Stromal cell of bone marrow (primary cell): ENCODE measurements at regions not wholly inside any gene's neighbourhood (a gene's known extent, or its start where the extent isn't known, plus 50 kb on each side); places are given as distances from the start of the nearest gene placed in this dataset.
"Not testable (repeated sequence)": the region's sequence is repeated elsewhere in the genome, so short reads cannot be mapped to it uniquely, and the experiment has no call there.

Experiments
- DNase-seq: peaks from one replicate; pipeline ENCODE4 v3.0.0-alpha.2; 2012; ENCODE audit warnings: low read depth

DNA sequence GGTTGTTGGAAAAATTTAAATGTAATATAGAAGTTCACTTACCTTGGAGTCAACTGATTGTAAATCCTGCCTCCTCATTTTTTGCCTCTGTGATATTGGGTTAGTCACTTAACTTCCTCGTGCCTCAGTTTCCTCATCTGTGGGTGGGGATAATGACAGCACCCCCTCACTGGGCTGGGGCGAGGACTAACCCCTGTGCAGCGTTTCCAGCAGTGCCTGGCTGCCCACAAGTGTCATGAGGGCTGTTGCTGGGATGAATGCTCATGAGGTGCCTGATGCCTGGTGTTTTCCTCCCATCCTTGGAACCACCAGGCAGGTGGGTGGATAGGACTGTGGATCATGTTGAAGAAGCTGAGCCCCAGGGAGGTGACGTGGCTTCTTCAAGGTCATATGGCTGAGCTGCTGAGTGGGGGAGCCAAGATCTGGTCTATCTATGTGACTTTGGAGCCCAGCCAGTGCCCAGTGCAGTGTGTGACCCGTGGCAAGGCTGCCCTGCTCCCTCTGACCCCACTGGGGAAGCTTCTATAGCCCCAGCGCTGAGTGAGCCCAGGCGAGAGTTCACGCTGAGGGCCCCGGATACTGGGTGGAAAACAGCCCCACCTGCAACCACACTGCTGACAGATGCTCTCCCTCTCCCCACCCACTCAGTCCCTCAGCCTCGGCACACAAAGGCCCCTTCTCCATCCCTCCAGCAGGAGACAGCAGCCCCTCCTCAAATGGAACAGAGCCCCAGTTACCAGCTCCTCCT is 446.0 kb downstream of the PTPRU start:
- DNase-seq = no peak

DNA sequence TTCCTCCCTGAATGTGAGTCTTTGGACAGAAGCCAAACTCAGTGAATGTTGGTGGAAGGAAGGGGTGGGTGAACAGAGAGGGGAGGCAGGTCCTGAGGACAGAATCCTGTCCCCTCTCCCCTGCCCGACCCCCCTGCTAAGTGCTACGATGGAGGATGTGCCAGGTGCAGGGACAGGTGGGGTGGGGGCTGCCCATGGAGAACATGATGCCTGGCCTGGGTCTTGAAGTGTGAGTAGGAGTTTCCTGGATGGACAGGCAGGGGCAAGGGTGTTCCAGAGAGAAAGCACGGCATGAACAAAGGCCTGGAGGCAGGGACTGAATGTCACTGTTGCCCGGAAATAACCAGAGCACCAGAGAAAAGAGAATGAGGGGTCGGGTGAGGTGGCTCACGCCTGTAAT is 445.1 kb downstream of the PTPRU start:
- not testable (repeated sequence) for DNase-seq

DNA sequence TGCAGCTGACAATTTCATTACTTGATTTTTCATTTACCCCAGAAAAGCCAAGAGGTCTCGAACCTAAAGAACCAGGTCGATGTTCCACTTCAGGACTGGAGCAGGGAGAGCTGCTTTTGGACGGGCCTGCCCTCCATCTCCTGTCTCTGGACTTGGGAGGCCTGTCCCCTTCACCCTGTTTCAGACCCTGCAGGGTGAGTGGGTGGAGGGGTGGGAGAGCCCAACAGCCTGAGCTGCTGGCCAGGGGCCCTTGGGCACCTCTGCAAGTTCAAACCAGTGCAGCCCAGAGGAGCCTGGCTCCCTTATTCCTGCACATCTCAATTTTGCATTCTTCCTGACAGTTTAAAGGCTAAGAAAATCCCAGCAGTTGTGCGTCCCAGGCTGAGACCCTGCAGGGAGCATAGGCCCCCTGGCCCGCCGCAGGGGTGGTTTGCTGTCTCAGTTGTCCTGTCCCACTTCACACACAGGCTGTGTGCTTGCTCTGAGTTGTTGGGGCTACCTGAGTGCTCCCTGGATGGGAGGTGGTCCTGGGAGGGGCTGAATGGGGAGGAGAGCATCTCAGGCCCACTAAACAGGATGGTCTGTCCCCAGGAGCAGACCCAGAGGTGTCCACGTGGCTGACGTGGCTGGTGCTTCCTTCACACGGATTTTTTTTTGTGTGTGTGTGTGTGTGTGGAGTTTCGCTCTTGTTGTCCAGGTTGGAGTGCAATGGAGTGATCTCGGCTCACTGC is 443.7 kb downstream of the PTPRU start:
- no peak for DNase-seq

DNA sequence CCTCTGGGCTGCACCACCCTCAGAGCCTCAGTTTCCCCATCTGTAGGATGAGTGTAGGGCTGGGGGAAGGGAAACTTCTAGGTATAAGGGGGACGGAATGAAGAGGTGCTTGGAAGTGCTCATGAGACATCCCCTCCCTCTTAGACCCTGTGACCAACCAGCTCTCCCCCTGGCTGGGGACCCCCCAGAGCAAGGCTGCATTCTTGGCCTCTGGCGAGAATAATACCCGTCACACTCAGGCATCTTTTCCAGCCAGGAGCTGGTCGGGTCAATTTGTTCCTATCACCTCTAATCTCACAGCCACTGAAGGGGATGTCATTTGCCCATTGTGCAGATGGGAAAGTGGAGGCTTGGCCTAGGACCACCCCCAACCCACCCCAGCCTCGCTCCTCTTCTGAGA is 443.0 kb downstream of the PTPRU start:
- DNase-seq = no peak

DNA sequence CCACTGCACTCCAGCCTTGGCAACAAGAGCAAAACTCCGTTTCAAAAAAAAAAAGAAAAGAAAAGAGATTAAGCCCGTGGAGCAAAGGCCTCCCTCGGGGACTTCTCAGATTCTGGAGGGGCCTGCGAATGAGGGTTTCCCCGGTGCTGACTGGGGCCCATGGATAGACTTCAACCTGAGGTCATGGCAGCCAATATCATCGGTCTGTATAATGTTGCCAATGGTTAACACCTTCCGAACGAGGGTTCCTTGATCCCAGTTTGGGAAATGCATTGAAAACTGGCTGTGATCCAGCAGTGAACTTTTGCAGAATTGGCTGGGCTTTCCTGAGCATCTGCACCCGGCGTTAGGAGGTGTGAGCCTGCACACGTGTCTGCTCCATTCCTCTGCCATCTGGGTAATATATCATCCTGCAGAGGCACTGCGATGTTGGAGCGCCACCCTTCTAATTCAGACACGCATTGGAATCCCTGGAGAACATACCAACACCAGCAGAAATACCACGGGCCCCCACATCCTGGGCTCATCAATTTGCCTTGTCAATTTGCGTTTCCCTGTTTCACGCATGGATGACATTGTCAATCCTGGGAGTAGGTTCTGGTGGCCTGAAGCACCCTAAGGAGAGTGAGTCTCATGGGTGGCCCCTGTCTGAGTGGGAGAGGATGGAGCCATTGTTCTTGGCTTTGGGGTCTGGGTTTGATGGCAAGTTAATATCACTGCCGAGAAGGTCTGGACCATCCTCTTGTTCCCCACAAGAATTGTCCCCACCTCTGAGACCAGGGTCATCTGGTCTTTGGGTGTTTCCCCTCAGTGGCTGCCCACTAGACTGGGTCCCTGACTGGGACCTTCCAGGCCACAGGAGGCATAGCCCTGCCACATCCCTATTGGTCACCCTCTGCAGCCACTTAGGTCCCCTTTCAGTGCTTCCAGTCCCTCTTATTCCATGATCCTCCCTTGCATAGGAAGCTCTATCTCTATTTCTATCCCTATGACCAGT is 441.0 kb downstream of the PTPRU start:
- DNase-seq = no peak

DNA sequence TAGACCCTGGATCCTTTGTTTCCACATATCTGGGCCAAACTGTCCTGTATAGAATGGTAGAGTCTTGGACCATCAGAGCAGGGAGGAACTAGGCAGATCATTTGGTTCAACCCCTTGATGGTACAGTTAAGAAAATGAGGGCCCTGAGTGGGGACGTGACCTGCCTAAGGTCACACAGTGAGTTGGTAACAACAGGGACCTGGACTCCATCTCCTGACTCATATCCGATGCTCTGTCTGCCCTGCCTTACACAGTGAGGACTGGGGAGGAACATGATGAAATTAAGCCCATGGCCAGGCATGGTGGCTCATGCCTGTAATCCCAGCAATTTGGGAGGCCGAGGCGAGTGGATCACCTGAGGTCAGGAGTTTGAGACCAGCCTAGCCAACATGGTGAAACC is 440.2 kb downstream of the PTPRU start:
- no peak for DNase-seq

DNA sequence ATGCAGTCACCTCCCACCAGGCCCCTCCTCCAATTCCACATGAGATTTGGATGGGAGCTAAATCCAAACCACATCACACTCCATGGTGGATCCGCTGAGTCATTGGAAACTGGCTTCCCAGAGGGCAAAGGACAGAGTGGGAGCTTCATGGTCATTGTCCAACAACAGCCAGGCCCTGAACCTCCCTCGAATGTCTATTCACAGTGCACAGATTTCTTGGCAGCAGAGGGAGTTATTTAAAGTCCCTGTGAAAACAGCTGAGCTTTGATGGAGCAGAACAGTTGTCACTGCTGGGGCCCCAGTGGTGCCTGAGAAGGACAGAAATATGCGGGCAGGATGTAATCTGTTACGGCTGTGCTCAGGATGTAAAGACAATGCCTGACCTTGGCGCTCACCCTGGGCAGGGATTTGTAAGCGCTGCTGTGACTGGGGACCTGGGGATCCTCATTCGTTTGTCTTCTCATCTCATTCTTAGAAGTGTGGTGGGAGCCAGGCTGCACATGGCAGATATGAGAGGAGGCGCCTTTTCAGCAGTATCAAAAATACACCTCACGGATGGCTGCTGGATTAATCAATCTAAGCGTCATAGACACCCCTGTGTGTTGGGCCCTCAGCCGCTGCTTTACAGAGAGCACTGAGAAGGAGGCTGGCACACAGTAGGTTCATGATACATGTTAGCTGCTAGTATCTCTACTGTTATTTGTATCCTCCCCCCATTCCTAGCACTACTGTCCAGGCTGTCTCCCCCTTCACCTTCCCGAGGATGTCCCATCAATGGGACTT is 439.4 kb downstream of the PTPRU start:
- no peak for DNase-seq

DNA sequence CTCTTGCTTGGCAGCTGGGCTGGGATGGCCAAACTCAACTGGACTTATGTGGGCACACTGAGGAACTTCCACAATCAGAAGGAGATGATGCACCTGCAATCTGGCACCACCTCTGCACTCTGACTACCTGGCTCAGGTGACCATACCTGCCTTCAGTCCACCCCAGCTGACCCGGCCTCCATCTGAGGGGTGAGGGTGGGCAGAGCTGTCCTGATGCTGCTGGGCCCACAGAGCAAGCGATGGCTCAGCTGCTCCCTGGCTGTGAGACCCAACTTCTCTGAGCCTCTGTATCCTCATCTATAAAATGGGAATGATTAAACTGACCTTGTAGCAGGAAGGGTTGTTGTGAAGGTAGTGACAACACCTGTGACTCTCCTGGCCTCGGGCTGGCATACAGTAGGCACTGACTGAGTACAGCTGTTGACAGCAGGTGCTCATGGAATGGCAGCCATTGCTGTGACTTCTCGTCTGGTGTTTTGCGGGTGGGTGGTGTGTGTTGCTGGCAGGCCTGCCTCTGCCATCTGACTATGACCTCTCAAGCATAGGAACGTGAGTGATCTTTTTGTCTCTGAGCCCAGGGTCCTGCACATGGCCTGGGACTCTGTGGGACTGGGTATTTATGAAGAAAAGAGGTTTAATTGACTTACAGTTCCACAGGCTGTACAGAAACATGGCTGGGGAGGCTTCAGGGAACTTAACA is 438.5 kb downstream of the PTPRU start:
- no peak for DNase-seq

DNA sequence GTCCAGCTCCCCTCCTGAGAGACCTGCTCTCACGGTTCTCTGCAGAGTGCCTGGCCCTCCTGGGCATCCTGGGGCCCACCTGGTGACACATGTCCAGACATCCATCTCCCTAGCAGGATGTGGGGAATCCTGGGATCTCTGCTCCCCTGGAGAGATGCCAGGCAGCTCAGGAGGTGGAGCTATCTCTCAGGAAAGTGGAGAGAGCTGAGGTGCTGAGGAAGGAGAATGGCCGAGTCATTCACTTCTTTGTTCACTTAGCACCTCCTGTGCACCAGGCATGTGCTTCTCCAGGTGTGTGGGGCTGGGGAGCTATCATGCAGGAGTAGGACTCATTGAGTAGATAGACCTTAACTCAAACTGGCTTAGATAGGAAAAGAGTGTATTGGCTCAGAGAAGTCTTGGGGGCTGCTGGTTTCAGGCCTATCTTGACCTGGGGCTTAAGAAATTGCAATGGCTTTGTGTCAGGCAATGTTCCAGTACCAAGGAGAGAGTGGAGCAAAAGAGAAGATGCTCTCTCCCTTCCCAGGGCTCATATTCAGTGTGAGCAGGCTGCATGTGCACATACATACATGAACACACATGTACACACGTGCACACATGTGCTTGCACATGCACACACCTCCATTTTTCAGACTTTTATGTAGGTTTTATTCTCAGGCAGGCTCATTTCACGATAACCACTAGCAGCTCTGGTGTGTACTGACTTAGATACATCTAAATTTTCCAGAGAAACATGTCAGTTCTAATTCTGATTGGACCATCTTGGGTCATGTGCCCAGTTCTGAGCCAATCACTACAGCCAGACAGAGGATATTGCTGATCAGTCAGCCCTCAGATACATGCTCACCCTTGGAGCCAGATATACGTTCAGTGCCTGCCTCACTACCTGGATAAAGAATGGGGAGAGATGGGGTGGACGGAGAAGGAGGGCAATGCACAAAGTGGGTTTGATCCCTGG is 437.6 kb downstream of the PTPRU start:
- DNase-seq = no peak

DNA sequence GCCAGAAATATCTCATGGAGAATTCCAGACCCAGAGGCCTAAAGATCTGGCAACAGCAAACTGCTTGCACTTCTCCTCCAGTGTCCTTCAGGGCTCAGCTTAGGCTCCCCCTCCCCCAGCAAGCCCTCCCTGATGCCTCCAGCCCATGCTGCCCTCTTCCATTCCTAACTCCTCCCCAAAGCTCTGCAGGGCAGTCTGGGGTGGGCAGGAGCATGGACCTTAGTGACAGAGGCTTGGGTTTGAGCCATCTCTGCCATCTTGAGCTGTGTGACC is 436.8 kb downstream of the PTPRU start:
- DNase-seq = no peak

DNA sequence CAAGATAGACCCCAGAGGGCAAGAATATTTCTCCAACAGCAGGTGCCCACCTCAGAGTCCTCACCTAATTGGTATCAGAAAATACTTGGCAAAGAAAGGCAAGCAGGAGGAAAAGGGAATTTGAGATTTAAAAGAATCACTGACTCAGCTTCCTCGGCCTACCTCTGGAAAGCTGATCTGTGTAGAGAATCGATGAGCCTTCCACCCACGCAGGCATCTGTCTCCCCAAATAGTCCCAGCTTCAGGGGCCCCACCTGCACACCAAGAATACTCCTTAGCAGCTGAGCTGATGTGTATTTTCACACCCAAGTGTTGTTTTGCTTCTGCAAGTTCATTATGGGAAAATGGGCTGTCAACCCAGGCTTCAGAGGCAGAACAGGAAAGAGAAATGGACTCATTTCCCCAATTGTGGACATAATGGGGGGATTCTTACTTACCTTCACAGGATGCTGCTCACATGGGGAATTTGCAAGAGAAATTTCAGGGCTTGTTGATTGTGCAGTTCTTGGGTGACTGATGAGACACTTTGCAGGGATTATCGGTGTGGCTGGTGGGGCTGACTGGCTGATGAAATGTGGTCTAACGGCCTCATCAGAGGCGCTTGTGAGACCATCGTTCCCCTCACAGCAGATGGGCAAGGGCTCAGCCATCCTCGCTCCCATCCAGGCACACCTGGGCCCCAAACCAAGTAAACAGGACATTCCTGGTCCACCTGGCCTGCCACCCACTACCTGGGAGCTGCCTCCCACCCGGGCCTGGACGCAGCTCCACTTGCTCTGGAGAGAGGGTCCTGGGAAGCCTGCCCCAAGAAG is 436.3 kb downstream of the PTPRU start:
- no peak for DNase-seq

DNA sequence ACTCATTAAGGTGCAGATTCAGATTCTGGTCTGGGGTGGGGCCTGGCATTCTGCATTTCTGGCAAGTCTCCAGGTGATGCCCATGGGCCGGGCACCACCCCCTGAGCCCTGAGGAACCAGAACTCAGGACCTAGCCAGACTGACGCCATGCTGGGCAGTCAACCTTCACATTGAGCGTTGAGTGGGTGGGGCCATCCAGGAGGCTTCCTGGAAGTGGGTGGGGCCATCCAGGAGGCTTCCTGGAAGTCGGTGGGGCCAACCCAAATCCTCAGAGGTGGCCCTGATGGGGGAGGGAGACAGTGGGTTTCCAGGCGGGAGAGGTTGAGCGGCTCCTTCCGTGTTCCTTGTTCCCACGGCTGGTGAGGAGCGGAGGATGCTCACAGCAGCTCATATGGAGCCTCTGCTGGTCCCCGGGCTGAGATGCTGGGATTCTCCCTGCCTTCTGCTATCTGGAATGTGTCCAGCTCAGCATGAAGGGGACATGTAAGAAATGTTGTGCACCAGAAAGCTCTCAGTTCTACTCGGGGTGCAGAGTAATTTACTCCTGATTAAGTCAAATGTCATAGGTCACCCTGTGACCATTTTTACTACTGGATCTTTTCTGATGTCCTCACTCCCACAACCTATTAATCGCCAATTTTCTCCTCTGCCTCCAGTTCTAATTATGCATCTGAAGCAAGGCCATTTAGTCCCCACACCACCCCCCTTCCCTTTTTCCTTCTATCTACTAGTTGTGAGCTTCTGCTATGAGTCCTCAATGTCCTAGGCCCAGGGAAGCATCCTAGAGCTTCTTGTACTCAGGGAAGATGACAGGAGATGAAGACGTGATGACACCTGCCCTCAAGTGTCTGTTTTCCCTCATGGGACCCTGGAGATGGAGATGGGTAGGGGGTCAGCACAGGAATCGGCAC is 435.4 kb downstream of the PTPRU start:
- DNase-seq = no peak

DNA sequence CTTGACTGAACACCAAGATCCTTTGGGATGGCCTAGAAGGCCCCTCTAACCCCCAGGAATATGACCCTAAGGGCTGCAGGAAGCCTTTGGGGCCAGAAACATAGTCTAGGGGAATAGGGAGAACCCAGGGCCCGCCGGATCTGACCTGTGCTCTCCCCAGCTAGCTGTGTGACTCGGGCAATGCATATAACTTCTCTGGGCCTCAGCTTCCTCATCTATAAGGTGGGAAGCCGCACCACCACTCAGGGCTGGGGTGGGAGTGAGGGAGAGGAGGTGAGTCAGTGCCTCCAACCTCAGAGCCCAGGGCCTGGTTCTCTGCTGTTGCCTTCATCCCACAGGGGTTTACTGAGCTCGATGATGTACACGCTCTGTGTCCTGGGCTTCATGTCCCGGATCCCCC is 434.4 kb downstream of the PTPRU start:
- no peak for DNase-seq

DNA sequence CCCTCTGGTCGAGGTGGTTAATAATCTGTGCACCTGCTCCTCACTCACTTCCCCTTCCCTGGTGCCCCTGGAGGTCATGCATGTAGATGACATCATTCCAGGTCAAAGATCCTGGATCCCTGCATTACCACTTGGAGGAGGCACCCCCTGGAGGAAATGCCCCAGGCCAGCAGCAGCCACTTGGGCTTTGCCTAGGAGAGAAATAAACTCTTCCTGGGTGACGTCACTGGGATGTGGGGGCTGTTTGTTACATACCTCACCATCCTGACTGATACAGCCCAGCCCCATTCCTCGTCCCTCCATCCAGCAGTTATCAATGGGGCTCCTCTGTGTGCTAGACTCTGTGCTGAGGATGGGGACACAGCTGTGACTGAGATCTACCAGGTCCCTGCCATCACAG is 433.6 kb downstream of the PTPRU start:
- no peak for DNase-seq

DNA sequence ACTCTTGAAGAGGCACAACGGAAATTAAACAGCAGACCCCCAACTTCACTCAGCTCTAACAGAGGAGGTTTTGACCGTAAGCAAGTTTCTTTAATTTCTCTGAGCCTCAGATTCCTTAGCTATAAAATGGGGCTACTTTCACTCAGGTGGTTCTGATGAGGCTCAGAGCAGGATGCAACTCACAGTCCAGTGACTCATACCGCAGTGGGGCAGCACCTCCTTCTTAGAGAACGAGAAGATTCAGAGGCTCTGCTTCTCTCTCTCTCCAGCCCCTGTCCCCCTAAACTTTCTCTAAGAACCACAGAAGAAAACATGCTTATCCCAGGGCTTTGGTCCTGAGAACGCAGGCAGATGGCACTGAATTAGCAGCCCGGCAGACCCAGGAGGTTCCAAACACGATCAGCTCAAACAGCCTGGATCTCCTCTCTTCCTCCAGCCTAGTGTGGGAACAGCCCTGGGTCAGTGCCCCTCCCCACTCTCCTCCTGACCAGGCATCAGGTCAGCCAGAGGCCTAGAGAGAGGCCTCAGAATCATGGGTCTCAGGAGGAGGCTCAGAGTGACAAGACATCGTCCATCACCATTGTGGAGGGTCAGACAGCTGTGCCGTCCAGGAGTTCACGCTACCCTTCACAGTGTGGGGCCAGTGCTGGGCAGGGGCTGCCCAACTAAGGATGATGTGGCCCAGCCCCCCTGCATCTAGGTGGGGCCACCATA is 433.0 kb downstream of the PTPRU start:
- DNase-seq = no peak

DNA sequence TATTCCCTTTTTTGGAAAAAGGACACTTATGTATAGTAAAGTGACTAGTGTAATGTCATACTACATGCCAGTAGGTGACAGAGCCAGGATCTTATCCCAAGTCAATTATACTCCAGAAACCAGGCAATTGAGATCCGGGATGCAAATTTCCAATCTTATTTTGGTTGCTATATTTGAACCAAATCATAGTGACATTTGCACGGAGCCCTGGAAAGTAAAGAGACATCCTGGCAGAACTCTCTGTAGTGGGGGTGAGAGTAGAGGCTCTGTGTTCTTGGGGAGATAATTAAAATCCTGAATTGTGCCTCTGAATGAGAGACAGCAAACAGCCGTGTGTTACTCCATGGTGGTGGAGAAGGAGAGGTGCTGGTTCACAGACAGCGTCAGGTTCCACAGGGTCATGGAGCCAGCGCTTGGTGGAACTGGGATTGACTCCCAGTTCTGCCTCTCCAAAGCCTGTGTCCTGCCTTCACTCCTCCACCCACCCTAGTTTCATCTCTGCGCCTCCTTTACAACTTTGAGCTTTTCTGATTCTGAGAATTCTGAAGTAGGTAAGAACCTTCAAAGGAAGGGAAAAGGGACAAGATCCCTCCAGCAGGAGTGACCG is 432.3 kb downstream of the PTPRU start:
- no peak for DNase-seq

DNA sequence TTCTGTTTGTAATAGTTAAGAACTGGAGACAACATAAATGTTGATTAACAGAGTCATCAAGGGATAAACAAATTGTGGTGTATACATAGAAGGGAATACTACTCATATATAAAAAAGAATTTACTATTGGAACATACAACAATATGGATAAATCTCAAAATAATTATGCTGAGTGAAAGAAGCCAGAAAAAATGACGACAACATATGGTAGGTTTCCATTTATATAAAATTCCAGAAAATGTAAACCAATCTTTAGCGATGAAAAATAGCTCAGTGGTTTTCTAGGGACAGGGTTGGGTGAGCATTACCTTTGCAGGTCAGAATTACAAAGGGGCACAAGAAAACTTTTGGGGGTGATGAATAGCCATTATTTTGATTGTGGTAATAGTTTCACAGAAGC is 431.6 kb downstream of the PTPRU start:
- DNase-seq = no peak
